ENCODE measurements at regions not wholly inside any gene's neighbourhood (a gene's known extent, or its start where the extent isn't known, plus 50 kb on each side); places are given as distances from the start of the nearest gene placed in this dataset.

DNA sequence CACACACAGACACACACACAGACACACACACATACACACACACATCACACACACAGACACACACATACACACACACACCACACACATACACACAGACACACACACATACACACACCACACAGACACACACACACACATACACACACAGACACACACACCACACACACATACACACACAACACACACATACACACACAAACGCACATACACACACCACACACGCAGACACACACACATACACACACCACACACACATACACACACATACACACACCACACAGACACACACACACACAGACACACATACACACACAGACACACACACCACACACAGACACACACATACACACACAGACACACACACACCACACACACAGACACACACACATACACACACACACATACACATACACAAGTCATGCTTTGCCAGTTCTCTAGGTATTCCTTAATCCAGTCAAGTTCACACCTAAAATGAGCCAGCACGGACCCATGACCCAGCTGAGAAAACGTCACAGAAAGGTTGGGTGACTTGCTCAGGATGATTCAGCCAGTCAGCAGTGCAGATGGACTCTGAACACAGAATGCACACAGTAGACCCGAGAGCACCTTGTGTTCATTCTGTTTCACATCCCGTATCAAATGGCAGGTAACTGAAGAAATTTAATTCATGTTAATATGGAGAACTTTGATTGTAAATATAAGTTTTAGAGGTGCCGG lies 746.4 kb downstream of the MTRR start:
- DNase-seq: no peak
- peaks cover 12% of the 10 kb centered on the region for H3K4me1 Mint-ChIP-seq (ENCODE audit: low read depth, unreplicated experiment)
- no peaks in the 10 kb centered on the region for H3K9me3 Mint-ChIP-seq (ENCODE audit: unreplicated experiment)
- TF ChIP-seq, protein P1, sequence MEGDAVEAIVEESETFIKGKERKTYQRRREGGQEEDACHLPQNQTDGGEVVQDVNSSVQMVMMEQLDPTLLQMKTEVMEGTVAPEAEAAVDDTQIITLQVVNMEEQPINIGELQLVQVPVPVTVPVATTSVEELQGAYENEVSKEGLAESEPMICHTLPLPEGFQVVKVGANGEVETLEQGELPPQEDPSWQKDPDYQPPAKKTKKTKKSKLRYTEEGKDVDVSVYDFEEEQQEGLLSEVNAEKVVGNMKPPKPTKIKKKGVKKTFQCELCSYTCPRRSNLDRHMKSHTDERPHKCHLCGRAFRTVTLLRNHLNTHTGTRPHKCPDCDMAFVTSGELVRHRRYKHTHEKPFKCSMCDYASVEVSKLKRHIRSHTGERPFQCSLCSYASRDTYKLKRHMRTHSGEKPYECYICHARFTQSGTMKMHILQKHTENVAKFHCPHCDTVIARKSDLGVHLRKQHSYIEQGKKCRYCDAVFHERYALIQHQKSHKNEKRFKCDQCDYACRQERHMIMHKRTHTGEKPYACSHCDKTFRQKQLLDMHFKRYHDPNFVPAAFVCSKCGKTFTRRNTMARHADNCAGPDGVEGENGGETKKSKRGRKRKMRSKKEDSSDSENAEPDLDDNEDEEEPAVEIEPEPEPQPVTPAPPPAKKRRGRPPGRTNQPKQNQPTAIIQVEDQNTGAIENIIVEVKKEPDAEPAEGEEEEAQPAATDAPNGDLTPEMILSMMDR (IDR thresholded peaks at IDR 0.05; ENCODE audit: partially characterized antibody, unreplicated experiment): no peak
- H3K27me3 Mint-ChIP-seq (ENCODE audit: unreplicated experiment): peaks cover 3% of the 10 kb centered on the region
- H3K36me3 Mint-ChIP-seq (ENCODE audit: unreplicated experiment): no peaks in the 10 kb centered on the region
- H3K27ac Mint-ChIP-seq (ENCODE audit: unreplicated experiment): no peak overlapping the region
- H3K4me3 Mint-ChIP-seq (ENCODE audit: unreplicated experiment): no peak overlapping the region

- Mint-ChIP-seq H3K9me3 (ENCODE audit: unreplicated experiment) (peaks cover 3% of the 10 kb centered on the region), H3K4me3 (ENCODE audit: unreplicated experiment) (no peak overlapping the region), H3K36me3 (ENCODE audit: unreplicated experiment) (peaks cover 9% of the 10 kb centered on the region), H3K4me1 (ENCODE audit: low read depth, unreplicated experiment) (no peaks in the 10 kb centered on the region), H3K27ac (ENCODE audit: unreplicated experiment) (no peak overlapping the region), H3K27me3 (ENCODE audit: unreplicated experiment) (no peaks in the 10 kb centered on the region)
- TF ChIP-seq, protein P1 (IDR thresholded peaks at IDR 0.05; ENCODE audit: partially characterized antibody, unreplicated experiment): no peak
- DNase-seq: no peak
Measured at GRCh38 chr5:8628521-8628920, 759.6 kb downstream of the MTRR start.

DNA sequence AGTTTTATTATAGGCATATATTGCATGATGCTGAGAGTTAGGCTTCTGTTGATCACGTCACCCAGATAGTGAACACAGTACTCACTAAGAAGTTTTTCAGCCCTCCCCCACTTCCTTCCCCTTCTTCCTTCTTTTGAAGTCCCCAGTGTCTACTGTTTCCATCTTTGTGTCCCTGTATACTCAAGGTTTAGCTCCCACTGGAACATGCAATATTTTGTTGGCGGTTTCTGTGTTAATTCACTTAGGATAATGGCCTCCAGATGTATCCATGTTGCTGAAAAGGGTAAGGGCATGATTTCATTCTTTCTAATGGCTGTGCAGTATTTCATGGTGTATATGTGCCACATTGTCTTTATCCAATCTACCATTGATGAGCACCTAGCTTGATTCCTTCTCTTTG lies 764.3 kb downstream of the MTRR start:
- TF ChIP-seq, protein P1 (IDR thresholded peaks at IDR 0.05; ENCODE audit: partially characterized antibody, unreplicated experiment): no peak
- Mint-ChIP-seq H3K4me1 (ENCODE audit: low read depth, unreplicated experiment) (peaks cover 6% of the 10 kb centered on the region), H3K4me3 (ENCODE audit: unreplicated experiment) (no peak overlapping the region), H3K27me3 (ENCODE audit: unreplicated experiment) (no peaks in the 10 kb centered on the region), H3K36me3 (ENCODE audit: unreplicated experiment) (peaks cover 9% of the 10 kb centered on the region), H3K27ac (ENCODE audit: unreplicated experiment) (no peak overlapping the region), H3K9me3 (ENCODE audit: unreplicated experiment) (peaks cover 3% of the 10 kb centered on the region)
- DNase-seq: no peak

DNA sequence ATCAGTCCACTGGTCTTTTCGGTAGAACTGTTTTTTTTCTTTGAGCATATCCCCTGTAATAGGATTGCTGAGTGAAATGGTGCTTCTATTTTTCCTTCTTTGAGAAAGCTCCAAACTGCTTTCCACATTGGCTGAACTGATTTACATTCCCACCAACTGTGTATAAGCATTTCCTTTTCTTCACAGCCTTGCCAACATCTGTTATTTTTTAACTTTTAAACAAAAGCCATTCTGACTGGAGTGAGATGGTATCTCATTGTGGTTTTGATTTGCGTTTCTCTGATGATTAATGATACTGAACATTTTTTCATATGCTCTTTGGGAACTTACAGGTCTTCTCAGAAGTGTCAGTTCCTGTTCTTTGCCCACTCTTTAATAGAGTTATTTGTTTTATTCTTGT lies 764.7 kb downstream of the MTRR start:
- no peak overlapping the region for H3K4me3 Mint-ChIP-seq (ENCODE audit: unreplicated experiment)
- no peak for DNase-seq
- H3K27ac Mint-ChIP-seq (ENCODE audit: unreplicated experiment): no peak overlapping the region
- peaks cover 6% of the 10 kb centered on the region for H3K4me1 Mint-ChIP-seq (ENCODE audit: low read depth, unreplicated experiment)
- H3K27me3 Mint-ChIP-seq (ENCODE audit: unreplicated experiment): no peaks in the 10 kb centered on the region
- peaks cover 9% of the 10 kb centered on the region for H3K36me3 Mint-ChIP-seq (ENCODE audit: unreplicated experiment)
- peaks cover 3% of the 10 kb centered on the region for H3K9me3 Mint-ChIP-seq (ENCODE audit: unreplicated experiment)
- TF ChIP-seq, protein P1 (IDR thresholded peaks at IDR 0.05; ENCODE audit: partially characterized antibody, unreplicated experiment): no peak

DNA sequence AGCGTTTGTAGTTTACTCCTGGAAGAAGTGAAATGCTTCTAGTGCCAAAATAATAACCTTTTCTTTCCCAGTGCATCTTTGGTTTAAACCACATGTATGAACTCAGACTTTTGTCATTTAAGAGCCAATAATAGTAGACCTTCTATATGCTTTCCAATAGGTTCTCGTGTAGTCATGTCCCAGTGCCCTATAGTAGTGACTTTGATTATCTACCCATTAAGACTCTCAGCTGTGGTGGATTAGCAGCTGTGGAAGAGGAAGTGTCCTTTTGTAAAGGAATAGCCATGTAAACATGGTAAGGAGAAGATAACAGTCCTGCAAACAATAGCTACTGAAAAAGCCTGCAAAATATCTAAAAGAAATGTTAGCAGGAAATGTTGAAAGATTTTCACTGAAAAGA lies 765.3 kb downstream of the MTRR start:
- peaks cover 6% of the 10 kb centered on the region for H3K4me1 Mint-ChIP-seq (ENCODE audit: low read depth, unreplicated experiment)
- TF ChIP-seq, protein P1 (IDR thresholded peaks at IDR 0.05; ENCODE audit: partially characterized antibody, unreplicated experiment): no peak
- no peak for DNase-seq
- peaks cover 9% of the 10 kb centered on the region for H3K36me3 Mint-ChIP-seq (ENCODE audit: unreplicated experiment)
- no peak overlapping the region for H3K27ac Mint-ChIP-seq (ENCODE audit: unreplicated experiment)
- no peaks in the 10 kb centered on the region for H3K27me3 Mint-ChIP-seq (ENCODE audit: unreplicated experiment)
- no peak overlapping the region for H3K4me3 Mint-ChIP-seq (ENCODE audit: unreplicated experiment)
- H3K9me3 Mint-ChIP-seq (ENCODE audit: unreplicated experiment): peaks cover 3% of the 10 kb centered on the region
